ENCODE measurements at regions not wholly inside any gene's neighbourhood (a gene's known extent, or its start where the extent isn't known, plus 50 kb on each side); places are given as distances from the start of the nearest gene placed in this dataset.

DNA sequence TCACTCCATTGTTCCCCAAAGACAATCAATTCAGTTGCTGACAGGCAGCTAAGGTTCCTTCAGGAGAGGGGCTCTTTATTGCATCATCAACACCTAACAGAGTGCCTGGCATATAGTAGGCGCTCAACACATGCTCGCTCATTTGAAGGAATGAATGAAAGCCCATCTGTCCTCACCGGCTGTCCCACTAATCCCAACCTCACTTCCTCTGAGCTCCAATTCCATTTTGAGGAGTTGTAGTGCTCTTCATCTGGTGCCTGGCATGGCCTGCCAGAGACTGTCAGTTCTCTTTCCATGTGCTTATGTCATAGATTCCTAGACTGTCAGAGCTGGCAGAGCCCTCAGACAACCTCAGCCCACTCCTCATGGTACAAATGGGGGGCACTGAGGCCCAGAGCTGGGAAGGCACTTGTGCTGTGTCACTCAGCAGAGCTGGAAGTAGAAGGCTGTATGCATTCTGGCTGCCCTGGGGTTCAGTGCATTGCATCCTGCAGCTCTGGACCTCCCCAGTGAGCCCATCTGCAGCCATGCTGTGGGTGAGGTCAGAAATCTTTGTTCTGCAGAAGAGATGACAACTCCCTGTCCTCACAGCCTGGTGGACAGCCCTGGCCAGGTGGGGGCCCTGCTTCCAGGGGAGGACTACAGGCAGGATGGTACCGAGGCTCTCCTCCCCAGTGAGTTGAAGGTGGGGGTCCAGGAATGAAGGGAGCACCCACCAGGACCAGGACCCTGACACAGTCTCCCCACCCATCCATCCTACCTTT, 134.9 kb upstream of the PJA1 start:
- DNase-seq, result no peak

DNA sequence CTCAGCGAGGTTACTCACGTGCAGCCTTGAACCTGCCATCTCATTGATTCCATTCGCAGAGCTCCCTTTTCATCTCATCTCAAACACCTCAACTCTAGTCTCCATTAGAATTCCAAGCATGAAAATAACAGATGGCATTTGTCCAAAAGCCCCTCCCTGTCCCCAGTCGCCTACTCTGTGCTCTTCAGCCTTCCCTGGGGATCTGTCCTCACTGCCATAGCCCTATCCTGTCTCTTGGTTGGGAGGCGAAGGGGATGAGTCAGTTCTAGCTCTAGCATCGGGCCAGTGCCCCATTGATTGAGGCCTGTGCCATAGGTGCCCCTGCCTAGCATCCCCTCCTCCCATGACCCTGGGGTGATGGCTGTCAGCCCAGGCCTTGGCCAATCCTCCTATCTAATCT, 134.0 kb upstream of the PJA1 start:
- DNase-seq, result no peak

DNA sequence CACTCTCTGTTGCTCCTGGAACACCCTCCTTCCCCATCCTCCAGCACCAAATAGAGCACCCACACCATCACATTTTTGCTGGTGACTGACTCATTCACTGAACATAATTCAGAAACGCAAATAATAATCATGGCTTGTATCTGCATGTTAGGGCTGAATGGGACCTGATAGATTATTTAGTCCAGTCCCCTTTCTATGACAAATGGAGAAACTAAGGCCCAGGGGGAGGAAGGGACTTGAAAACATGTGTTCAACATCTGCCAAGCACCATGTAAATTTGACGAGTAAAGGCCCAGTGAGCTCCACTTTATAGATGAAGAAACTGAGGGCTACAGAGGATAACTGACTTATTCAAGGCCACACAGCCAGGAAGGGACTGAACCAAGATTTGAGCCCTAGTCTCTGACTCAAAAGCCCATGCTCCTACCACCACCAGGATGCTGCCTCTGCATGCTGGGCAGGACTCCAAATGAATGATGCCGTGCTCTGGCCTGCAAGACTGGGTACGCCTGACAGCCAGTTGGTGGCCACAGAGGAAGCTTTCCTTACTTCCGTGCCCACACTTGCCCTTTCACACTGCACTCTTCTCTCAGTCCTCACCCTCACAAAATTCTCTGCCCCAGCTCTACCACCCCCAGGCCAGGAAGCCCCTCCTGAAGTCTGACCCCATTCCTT, 133.3 kb upstream of the PJA1 start:
- DNase-seq, result peak; percentile 30

DNA sequence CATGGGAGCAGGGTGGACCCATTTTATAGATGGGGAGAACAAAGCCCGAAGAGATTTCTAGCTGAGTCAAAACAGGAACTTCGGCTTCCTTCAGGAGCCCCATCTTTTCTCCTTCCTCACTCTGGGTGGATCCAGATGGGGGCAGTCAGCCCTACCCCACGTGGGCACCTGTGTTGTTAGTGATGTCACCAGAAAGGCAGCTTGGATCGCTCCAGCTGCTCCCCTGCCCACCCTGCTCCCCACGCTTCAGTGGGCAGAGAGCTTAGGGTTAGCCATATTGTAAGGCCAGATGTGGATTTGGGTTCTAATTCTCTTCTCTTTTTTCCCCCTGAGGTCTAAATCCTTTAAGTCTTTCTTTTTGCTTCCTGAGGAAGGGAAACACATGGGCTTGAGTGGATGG, 132.3 kb upstream of the PJA1 start:
- DNase-seq, result no peak

DNA sequence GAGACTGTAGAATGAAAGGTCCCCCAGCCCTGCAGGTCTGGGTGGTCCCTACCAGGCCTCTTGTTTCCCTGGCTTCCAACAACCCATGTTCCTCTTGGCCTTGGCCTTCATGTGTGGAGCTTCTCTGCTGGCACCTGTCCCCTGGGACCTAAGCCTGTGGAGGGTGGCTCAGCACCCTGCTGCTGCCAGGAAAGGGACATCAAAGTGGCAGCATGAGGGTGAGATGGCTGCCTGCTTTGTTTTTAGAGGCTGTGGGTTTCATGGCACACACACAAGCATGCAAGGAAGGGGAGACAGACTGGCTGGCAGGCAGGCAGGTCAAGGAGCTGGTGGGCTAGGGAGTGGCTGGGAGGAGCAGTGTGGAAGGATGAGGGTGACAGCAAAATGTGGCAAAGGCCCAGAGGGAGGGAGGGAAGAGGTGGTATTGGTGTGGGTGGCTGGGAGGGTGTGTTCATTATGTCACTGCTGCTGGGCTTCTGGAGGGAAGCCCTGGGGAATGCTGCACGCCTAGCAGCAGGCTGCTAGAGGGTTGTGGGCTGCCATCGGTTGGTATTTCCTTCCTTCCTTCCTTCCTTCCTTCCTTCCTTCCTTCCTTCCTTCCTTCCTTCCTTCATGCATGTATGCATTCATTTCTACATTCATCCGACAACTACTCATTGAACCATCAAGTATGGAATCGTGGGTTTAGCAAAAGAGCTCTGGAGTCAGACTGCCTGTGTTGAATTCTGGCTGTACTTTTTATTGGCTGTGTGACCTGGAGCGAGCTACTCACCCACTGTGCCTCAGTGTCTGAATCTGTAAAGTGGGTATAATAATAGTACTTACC, 128.7 kb upstream of the PJA1 start:
- DNase-seq, result no peak

DNA sequence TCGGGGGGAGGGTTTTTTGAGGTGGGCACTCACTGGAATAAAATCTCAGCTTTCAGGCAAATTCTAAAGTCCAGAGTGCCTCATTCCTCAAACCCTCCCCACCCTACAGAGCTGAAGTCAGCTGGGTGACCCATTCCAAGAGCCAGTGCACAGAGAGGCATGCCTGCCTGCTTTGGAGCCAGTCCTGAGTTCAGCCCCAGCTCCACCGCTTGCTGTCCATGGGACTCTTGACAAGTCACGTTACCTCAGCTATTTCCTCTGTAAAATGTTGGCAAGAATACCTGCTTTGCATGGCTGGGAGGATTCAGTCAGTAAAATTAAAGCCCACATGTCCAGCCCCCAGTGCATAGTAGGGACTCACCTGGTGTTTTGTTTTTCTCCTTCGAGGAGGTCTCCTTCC, 125.9 kb upstream of the PJA1 start:
- no peak for DNase-seq

DNA sequence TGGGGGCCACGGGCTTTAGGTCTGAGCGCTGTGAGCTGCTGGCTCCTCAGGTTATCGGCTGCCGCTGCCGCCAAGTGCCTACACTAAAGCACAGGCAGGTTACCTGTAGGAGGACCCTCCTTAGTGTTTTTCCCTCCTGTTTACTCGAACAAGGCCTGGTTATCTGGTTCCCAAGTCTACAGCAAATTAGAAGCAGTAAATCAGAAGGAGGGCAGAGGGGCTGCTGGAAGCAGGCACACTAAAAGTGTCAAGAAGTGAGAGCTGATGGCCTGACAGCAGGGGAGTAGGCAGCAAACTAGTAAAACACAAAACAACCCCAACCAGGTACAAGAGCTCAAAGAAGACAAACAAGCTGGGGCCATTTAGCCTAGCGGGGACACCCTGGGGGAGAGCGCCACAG, 125.0 kb upstream of the PJA1 start:
- DNase-seq, result no peak

DNA sequence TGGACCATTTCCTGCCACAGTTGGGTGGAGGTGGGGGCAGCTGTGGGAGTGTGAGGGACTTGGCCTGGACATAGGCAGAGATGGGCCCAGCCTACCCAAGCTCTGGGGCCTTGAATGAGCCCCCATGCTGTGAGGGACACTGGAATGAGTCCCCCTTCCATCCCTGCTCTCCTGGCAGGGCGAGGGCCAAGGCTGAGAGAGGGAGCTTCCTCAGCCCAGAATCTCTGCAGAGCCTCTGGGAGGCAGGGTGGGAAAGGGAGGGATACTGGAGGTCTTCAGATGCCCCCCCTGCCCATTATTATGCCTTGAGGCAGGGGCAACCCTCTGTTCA, 124.5 kb upstream of the PJA1 start:
- no peak for DNase-seq

DNA sequence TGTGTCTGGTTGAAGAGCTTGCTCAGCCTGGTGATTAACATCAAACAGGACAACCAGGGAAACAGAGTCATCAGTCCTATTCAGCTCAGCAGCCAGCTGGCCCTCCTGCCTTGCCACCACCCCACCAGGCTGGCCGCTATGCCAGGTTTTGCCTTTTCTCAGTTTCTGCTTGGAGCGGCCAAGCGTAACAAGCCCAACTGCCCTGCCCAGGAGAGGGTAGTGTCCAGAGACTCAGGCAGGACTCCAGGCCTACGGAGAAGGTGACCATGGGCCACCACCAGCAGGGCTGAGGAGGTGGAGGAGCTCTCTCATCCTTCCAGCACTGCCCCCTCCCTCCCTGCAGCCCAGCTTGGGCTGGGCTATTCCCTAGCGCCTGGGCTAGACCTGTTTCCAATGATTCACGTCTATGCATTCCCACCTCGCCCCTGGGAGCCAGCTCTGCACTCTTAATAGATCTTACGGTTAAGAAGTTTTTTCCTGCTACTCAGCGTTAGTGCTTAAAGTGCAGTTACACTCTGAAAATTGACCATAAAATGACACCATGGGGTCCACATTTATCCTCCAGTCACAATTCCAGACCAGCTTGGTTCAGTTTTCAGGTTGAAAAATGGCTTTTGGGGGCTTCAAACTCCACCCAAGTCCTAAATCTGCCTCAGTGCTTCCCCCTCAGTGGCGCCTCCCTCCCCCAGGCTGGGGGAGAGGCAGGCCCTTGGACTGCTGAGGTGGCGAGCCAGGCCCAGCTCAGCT, 124.0 kb upstream of the PJA1 start:
- peak; percentile 47 for DNase-seq

DNA sequence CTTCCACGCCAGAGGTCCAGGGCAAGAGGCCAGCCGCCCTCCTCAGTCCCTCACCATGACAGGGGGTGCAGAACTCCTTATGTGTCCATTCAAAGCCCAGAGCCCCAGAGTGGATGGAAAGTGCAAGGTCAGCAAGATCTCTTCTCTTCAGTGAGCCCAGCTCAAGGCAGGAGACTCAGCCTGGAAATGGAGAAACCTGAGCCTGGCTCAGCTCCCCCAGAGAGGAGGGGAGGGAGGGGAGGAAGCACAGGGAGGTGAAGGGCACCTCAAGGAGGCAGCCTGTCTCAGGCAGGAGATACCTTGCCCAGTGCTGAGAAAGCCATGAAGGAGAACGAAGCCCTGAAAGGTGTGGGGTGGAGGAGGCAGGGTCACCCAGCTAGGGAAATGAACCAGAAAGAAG, 121.8 kb upstream of the PJA1 start:
- no peak for DNase-seq

DNA sequence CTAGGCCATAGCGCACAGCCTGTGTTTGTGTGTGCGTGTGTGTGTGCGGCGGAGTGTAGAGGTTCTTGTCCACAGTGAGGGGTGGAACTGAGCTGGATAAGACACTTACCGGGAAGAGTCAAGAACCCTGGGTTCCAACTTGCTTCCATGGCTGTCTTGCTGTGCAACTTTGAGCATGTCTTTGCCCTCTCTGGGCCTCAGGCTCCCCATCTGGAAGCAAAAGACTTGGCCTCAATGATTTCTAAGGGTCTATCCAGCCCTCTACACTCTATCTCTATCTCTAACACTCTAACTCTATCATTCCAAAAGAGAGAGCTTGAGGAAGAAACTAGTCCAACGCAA, 121.3 kb upstream of the PJA1 start:
- no peak for DNase-seq

DNA sequence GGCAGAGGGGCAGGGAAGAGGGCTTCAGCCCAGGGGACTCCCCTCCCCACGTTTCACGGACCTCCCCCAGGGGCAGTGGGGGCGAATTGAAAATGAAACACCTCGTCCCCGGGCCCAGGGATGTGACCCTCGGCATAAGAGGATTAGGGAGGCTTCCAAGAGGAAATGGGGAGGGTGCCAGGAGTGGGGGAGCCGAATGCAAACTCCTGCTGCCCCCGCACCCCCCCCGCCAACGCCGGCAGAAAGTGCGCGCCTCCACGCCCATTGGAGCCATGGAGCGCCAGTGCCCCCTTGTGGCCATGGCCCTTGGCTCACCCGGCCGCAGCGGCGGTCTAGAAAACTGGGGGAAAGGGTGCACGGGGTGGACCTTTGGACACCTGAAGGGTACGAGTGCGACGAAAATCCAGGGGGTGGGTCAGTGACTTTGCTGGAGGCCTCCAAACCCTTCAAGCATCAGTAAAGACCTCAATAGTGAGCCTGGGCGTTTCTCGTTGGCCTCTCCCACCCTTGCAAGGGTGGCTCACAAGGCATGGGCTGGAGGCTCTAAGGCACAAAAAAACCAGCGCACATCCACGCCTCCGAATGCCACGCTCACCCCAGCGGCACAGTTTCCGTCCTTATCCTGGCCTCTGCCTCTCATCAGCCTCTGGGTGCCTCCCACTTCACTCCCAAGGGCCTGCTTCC, 120.8 kb upstream of the PJA1 start:
- DNase-seq, result peak; percentile 52

DNA sequence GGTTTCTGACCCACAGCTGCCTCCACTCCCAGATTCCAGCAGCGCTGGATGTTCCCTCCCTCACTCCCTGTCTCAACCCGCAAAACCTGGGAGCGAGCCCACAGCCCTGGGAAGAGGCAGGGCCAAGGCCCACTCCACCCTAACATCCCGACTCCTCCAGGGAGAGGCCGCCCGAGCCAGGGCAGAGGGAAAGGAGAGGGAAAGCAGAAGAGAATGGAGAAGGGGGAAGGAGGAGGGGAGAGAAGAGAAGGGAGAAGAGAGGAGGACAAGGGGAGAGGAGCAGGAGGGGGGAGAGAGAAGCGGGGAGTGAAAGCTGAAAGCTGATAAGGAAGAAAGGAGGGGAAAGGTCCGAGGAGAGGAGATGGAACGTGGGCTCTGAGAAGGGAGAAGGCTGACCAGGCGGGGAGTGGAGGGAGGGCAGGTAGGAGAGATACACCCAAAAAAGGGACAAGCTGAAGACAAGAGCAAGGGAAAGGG, 120.2 kb upstream of the PJA1 start:
- DNase-seq, result peak; percentile 14

DNA sequence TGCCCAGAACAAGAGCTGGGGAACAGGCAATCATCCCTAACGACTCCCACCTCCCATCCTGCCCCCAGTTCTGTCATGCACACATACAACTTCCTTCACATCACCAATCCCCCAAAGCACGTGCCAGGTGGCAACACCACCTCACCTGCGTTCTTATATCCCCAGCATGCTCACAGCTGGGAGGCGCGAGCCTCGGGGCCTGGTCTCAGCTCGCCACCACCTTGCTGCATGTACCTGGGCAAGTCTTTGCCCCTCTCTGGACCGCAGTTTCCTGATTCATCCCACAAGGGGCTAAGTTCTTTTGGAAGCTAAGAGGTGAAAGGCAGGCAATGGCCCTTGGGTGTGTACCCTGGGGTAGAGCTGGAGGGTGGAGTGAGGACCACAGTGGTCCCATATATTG, 119.2 kb upstream of the PJA1 start:
- no peak for DNase-seq

DNA sequence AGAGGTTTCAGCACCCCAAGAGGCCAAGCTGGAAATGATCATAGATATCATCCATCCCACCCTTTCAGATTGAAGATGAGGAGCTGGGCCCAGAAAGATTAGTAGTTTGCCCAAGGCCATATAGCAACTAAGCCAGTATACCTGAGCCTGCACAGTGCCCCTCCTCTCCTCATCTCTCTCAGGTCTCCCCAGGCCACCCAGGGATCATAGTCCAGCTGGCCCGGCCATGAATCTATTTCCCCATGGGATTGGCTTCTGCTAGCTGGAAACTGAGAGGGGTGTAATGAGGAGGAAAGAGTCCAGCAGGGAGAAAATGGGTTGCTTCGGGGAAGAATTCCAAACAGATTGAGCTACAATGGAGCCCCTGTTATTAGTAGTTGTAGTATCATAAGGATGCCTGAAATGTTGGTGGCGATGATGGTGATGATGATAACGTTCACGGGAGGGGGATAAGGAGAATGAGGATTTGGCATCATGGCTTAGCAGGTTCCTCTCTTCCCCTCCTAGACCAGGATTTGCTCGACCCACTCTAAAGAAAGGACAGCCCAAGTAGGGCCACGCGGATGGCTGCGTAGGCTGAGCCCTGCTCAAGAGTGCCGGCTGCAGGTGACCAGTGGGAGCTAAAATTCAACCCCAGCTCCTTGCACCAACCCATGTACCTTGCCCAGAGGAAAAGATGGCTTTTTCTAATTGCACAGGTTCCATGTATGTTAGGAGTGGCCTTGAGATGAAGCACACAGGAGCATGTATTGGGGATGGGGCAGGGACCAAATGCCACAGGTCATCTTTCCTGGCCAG, 117.8 kb upstream of the PJA1 start:
- no peak for DNase-seq

DNA sequence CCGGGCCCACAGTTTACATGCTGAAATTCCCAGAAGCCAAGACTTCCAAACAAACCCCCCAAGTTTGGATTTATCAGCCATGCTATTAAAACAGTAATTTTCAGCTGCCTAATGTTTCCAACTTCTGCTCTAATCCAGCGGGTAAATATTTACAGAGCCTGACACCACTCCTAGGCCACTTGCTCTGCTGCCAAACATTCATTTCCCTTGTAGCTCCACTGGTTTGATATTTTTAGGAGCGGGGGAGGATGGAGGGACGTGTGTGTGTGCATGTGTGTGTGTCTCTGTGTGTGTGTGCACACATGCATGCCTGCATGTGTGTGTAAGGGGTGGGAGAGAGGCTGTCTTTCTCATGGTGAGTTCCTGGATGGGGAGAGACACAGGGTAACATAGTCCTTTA, 115.7 kb upstream of the PJA1 start:
- DNase-seq, result no peak

DNA sequence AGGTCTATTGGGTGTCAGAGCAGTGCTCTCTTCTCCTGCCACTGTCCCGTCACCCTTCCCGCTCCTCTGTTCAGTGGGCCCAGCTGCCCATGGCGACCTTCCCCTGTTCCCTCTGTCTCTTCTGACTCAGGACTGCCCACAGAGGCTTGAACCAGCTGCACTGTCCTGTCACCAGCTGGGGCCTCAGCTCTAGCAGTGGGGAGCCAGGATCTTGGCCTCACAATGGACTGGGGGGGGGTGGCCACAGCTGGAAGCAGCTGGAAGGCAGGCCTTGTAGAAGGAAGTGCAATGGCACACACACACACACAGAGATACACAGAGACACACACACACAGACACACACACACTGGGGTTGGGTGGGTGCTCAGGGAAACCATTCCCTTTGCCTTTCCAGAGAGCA, 114.0 kb upstream of the PJA1 start:
- DNase-seq, result no peak

DNA sequence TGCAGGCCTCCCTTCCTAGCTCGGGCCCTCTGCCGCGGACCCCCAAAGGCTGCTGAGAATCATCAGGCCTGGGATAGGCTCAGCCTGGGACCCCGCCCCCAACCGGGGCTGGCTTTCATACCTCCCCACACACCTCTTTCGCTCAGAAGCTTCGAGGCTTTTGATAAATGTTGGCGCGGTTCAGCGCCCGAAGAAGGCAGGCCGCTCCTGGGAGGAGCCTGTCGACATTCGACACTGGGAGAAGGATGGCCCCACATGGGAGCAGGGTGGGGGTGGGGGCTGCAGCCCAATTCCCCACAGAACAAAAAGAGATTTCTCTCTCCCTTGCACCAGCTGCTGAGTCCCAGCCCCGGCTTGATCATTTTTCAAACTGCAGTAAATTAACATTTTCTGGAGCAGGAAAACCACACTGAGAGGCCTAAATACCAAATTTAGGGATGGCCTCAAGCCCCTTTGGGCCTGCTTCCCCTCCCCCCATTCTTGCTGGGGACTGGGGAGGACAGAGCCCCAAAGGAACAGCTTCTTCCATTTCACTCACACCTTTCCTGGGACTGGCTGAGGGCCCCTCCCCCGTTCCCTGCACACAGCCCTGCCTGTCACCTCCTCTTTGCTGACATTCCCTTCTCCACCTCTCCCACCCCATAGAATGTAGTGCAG, 112.9 kb upstream of the PJA1 start:
- no peak for DNase-seq

DNA sequence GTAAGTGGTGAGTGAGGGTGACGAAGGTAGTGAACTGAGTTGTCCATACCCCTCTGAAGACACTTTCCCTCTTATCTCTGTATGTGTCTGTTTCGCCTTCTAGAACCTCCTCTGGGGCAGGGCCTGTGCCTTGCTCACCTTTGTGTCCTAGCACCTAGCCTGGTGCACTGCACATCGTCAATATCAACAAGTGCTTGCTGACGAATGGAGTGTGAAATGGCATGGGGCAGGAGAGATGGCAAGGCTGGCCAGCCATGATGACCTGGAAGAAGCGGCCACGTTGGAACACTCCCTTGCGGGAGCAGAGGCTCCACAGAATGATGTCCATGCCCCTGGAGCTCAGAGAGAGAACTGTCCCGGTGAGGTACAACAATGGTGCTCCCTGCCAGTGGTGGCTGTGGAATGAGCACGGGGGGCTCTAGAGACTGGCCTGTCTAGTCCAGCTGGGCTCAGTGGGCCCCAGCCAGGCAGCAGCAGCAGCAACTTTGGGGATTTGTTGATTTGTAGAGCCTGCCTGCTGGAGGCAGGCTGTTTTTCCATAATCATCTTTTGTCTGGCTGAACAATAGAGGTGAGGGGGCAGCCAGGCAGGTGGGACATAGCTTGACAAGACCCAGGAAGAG, 112.2 kb upstream of the PJA1 start:
- DNase-seq, result no peak

DNA sequence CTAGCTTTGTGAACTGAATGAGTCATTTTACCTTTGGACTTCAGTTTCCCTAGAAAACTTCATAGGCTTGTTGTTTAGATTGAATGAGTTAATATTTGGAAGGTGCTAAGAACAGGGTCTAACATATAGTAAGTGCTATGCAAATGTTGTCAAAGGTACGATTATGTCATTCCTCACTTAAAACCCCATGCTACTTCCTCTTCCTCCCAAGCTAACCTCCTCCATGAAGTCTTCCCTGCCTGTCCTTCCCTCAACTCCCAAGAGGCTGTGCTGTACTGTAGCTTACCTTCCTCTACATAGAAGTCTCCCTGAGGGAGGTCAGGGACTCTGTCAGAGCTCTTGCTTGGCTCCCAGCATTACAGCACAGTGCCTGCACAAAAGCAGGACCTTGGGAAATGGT, 103.4 kb upstream of the PJA1 start:
- no peak for DNase-seq

DNA sequence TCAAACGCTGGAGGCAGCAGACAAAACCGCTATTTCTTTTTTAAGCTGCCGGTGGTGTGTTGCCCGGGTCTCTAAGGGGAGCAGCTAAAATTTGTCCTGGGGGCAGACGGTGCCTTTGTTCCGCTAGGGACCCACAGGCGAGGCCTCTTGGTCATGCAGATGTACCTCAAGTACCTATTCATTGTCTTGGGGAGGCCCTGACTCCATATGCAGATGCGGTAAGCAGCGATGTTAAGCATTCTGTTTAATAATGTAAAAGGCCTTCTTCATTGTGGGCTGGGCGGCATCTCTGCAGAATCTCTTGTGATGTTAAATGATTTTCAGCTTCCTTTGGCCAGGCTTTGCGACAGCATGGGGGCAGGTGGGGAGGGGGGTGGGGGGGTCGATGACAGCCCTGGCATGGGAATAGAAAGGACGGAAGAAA, 98.9 kb upstream of the PJA1 start:
- DNase-seq, result no peak
